Heart left ventricle (tissue), 16 donors: ENCODE measurements at regions not wholly inside any gene's neighbourhood (a gene's known extent, or its start where the extent isn't known, plus 50 kb on each side); places are given as distances from the start of the nearest gene placed in this dataset.
"Not testable (repeated sequence)": the region's sequence is repeated elsewhere in the genome, so short reads cannot be mapped to it uniquely, and the experiment has no call there.

Experiments used
- ATAC-seq, 4 donors: fragments of 200-7000 bp; cut with Tn5 transposase; one replicate each; pipeline ENCODE4 v1.9.1; 2020 to 2022; ENCODE audit warnings: moderate library complexity in 4 of 4, mild to moderate bottlenecking in 3 of 4, moderate number of reproducible peaks in 1 of 4
- DNase-seq, 5 donors: peaks; one replicate each; pipeline ENCODE4 v3.0.0-alpha.2; 2020
- H3K27ac ChIP-seq, 12 donors: fragments of 200-600 bp; sonication (generic) in 4 of 12; one replicate each; pipeline versions ENCODE4 v1.5.0 to v1.8.0; 2016 to 2022; ENCODE audit warnings: mild to moderate bottlenecking in 2 of 12
- H3K27me3 ChIP-seq, 9 donors: fragments of 200-600 bp; sonication (generic) in 2 of 9; one replicate each; pipeline versions ENCODE4 v1.5.1 to v1.8.0; 2016 to 2022; ENCODE audit warnings: mild to moderate bottlenecking in 3 of 9
- H3K36me3 ChIP-seq, 9 donors: fragments of 200-600 bp; sonication (generic) in 2 of 9; one replicate each; pipeline versions ENCODE4 v1.5.0 to v1.8.0; 2018 to 2022; ENCODE audit warnings: mild to moderate bottlenecking in 2 of 9
- H3K4me1 ChIP-seq, 12 donors: fragments of 200-600 bp; sonication (generic) in 4 of 12; one replicate each; pipeline versions ENCODE4 v1.5.0 to v1.8.0; 2016 to 2022; ENCODE audit warnings: mild to moderate bottlenecking in 3 of 12
- H3K4me3 ChIP-seq, 12 donors: fragments of 200-600 bp; sonication (generic) in 4 of 12; one replicate each; pipeline versions ENCODE4 v1.5.0 to v1.8.0; 2017 to 2022; ENCODE audit warnings: mild to moderate bottlenecking in 9 of 12, moderate library complexity in 4 of 12
- H3K9me3 ChIP-seq, 12 donors: fragments of 200-600 bp; sonication (generic) in 4 of 12; one replicate each; pipeline versions ENCODE4 v1.5.0 to v1.8.0; 2016 to 2022; ENCODE audit warnings: mild to moderate bottlenecking in 1 of 12
- POLR2A ChIP-seq, 2 donors: fragments of 450-650 bp; IDR thresholded peaks; one replicate each; pipeline ENCODE4 v1.6.1; 2017; ENCODE audit warnings: antibody characterized with exemption in 2 of 2, mild to moderate bottlenecking in 2 of 2, moderate library complexity in 2 of 2
- WGBS, 4 donors: extraction: QIAGEN DNeasy Blood & Tissue Kit in 2 of 4; methylation state at CpG; one replicate each; pipeline versions ENCODE4 v1.1.5 to v1.1.7; 2013 to 2018; 5-methylcytosine and 5-hydroxymethylcytosine counted together
- intact Hi-C, 10 donors: fragments of 100-400 bp; cut with DNase I; formaldehyde crosslinking; loops; one replicate each; pipeline versions ENCODE4 v1.11.1 to v1.14.2; 2022
- TF ChIP-seq, protein P1 (sequence below), 12 donors: fragments of 200-600 bp; sonication (generic) in 4 of 12; IDR thresholded peaks; one replicate each; pipeline versions ENCODE4 v1.5.0 to v1.8.0; 2018 to 2022; ENCODE audit warnings: antibody characterized with exemption in 12 of 12, mild to moderate bottlenecking in 5 of 12
- donor health status: ischemic (EF 13 %, LVEDD 7.1; RV severe dilation, severe dysfunction).
- donor health status: healthy with polysubstance abuse.
- donor health status: DM: no; HTN: yes; CAD: no.
- donor health status: DM: no; HTN: no; CAD: no.
- donor health status: ischemic (EF 25% LVEDD 6.9; RV normal size, moderate dysfunction).
- donor health status: ischemic (EF 25% LVEDD 5.7; RV mildly dilated, moderate dysfunction).
- donor health status: healthy.
- donor health status: DM: yes; HTN: yes; CAD: no.
- donor health status: ischemic (EF 35%, LVEDD 5.7; RV mildly dilated, moderate dysfunction).
- donor health status: nonischemic (EF 11% LVEDD 7.7; RV severe dilation, severe dysfunction).
- donor health status: DM: yes; HTN: yes; CAD: no.
- donor health status: PGD.
- donor health status: ischemic (EF 29% LVEDD 5.4; RV normal size, mild dysfunction).
- donor health status: nonischemic (EF 23%, LVEDD 6.1; RV moderate dilation, normal function).

DNA sequence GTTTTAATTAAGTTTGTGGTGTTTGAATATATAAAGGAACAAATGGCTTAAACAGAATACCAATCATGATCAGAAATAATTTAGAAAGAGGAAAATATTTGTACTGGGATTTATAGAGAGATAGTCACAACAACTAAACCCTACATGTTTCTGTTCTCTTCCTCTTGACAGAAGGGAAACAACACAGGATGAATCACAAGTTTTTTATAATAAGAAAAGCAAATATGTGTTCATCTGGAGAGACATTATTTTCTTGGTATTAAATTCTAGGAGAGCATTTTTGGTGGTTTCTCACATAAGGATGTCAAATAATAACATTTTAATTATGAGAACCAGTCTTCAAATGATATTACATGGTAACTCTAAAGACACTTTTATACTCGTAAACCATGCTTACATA is 232.9 kb upstream of the PKP2 start:
- H3K27ac ChIP-seq = no peak overlapping the region
- no peak for DNase-seq
- TF ChIP-seq POLR2A (IDR thresholded peaks at IDR 0.05) = no peak
- no peaks in the 10 kb centered on the region for H3K4me1 ChIP-seq
- H3K4me3 ChIP-seq = no peak overlapping the region
- H3K36me3 ChIP-seq = no peaks in the 10 kb centered on the region
- H3K9me3 ChIP-seq = no peaks in the 10 kb centered on the region
- WGBS, 4 donors = 71 to 87% (median 80%) methylated on average over 1 of the region's 1 CpG
- ATAC-seq = no peak
- no peaks in the 10 kb centered on the region for H3K27me3 ChIP-seq
- intact Hi-C loops = no loop called here

DNA sequence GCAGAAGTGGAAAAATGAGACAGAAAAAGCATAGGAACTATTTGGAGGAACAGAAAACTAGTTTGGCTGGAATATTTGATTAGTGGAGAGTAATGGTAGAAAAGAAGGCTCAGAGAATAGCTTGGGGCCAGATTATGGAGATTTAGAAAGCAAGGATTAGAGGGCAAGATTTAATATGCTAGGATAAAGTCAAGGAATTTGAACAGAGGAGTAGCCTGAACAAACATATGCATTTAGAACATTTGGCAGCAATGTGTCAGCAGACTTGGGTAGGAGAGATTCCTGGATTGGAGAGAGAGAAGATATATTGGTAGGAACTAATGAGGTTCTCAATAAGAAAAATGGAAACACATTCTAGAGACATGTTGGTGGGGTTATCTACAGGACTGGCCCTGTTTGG is 229.2 kb upstream of the PKP2 start:
- Histone ChIP-seq H3K36me3 (no peaks in the 10 kb centered on the region), H3K4me3 (no peak overlapping the region), H3K4me1 (no peaks in the 10 kb centered on the region), H3K27me3 (no peaks in the 10 kb centered on the region), H3K9me3 (no peaks in the 10 kb centered on the region), H3K27ac (no peak overlapping the region)
- DNase-seq (no peak), ATAC-seq (no peak)
- TF ChIP-seq, protein P1, sequence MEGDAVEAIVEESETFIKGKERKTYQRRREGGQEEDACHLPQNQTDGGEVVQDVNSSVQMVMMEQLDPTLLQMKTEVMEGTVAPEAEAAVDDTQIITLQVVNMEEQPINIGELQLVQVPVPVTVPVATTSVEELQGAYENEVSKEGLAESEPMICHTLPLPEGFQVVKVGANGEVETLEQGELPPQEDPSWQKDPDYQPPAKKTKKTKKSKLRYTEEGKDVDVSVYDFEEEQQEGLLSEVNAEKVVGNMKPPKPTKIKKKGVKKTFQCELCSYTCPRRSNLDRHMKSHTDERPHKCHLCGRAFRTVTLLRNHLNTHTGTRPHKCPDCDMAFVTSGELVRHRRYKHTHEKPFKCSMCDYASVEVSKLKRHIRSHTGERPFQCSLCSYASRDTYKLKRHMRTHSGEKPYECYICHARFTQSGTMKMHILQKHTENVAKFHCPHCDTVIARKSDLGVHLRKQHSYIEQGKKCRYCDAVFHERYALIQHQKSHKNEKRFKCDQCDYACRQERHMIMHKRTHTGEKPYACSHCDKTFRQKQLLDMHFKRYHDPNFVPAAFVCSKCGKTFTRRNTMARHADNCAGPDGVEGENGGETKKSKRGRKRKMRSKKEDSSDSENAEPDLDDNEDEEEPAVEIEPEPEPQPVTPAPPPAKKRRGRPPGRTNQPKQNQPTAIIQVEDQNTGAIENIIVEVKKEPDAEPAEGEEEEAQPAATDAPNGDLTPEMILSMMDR (IDR thresholded peaks at IDR 0.05) = no peak
- TF ChIP-seq POLR2A (IDR thresholded peaks at IDR 0.05) = no peak
- intact Hi-C loops = no loop called here

DNA sequence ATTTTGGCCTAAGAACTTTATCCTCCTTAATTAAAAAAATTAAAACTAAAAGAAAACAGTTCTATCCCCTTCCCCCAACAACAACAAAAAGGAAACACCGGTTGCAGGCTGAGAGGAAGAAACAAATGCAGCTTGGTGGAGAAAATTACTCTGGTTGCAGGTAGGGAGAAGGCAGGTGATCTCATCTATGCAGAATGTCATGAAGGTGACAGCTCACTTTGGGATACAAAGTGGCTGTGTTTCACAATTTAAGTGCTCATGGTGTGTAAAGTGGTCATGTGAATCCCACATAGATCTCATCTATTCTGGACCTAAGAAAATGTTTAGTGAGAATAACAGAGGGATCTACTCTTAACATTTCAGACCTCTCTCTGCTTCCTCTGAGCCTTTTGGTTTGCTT is 219.7 kb upstream of the PKP2 start:
- Histone ChIP-seq H3K4me1 (no peaks in the 10 kb centered on the region), H3K27me3 (no peaks in the 10 kb centered on the region), H3K27ac (no peak overlapping the region), H3K9me3 (no peaks in the 10 kb centered on the region), H3K4me3 (no peak overlapping the region), H3K36me3 (no peaks in the 10 kb centered on the region)
- DNase-seq (no peak), ATAC-seq (no peak)
- TF ChIP-seq, protein P1 (IDR thresholded peaks at IDR 0.05) = no peak
- TF ChIP-seq POLR2A (IDR thresholded peaks at IDR 0.05) = no peak
- 25 to 50% (median 40%) methylated on average over 1 of the region's 1 CpG for WGBS, 4 donors
- intact Hi-C loops = no loop called here

DNA sequence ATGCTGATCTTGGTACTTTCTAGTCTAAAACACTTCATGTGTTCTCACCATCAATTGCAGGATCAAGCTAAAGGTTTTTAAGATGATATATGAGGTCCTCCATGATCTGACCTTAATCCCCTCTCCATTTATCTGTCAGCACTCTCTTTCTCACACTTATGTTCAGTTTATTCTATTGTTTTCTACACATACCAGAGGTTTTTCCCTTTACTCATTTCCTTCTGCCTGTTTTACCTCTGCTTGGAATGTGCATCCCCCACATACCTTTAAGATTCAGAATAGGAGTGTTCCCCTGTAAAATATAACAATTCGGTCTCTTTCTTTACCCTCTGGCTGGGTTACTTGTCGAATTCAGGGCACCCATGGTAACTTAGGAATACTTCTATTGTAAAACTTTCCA is 219.1 kb upstream of the PKP2 start:
- TF ChIP-seq, protein P1 (IDR thresholded peaks at IDR 0.05) = no peak
- no peak for TF ChIP-seq POLR2A (IDR thresholded peaks at IDR 0.05)
- DNase-seq (no peak), ATAC-seq (no peak)
- Histone ChIP-seq H3K36me3 (no peaks in the 10 kb centered on the region), H3K27me3 (no peaks in the 10 kb centered on the region), H3K27ac (no peak overlapping the region), H3K4me1 (no peaks in the 10 kb centered on the region), H3K9me3 (no peaks in the 10 kb centered on the region), H3K4me3 (no peak overlapping the region)
- WGBS, 4 donors = 14 to 65% (median 37%) methylated on average over 2 of the region's 2 CpGs
- intact Hi-C loops = no loop called here

DNA sequence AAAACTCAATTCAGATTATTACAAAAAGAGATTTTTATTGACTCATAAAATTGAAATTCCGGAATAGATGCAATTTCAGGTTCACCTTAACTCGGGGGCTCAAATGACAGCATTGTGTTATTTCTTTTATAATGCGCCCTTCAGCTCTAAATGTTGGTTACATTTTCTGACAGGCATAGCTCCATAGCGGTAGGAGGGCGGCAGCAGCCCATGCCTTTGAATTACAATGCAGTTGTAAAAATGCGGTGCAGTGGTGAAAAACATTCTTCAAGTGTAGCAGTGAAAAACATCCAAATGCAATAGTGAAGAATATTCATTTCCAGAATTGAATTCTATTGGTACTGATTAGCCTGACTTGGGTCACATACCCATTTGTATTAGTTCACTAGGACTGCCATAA is 215.3 kb upstream of the PKP2 start:
- intact Hi-C loops = no loop called here
- TF ChIP-seq, protein P1 (IDR thresholded peaks at IDR 0.05) = no peak
- no peak for TF ChIP-seq POLR2A (IDR thresholded peaks at IDR 0.05)
- ATAC-seq (no peak), DNase-seq (no peak)
- Histone ChIP-seq H3K4me3 (no peak overlapping the region), H3K27me3 (no peaks in the 10 kb centered on the region), H3K36me3 (no peaks in the 10 kb centered on the region), H3K4me1 (no peaks in the 10 kb centered on the region), H3K9me3 (peaks cover 0 to 2% (median 0%) of the 10 kb centered on the region in 12 donors), H3K27ac (no peak overlapping the region)
- WGBS, 4 donors = 59 to 65% (median 63%) methylated on average over 6 of the region's 6 CpGs

DNA sequence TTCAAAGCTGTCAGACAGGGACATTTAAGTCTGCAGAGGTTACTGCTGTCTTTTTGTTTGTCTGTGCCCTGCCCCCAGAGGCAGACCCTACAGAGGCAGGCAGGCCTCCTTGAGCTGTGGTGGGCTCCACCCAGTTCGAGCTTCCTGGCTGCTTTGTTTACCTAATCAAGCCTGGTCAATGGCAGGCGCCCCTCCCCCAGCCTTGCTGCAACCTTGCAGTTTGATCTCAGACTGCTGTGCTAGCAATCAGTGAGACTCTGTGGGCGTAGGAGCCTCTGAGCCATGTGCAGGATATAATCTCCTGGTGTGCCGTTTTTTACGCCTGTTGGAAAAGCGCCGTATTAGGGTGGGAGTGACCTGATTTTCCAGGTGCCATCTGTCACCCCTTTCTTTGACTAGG is 211.2 kb upstream of the PKP2 start:
- H3K27me3 ChIP-seq, H3K4me3 ChIP-seq, ATAC-seq, H3K9me3 ChIP-seq, H3K27ac ChIP-seq, H3K4me1 ChIP-seq, H3K36me3 ChIP-seq, DNase-seq, intact Hi-C loops: not testable (repeated sequence)
- WGBS, 4 donors = 69 to 85% (median 79%) methylated on average over 5 to 7 of the region's 7 CpGs
